OCI-LY3 (cell line): ENCODE measurements at regions not wholly inside any gene's neighbourhood (a gene's known extent, or its start where the extent isn't known, plus 50 kb on each side); places are given as distances from the start of the nearest gene placed in this dataset.

Experiments
- H2AFZ ChIP-seq: fragments of 200-600, 300-600 bp; shearing (Covaris generic); 2 replicates; pipeline ENCODE4 v1.6.0; 2014; ENCODE audit warnings: antibody characterized with exemption, low read depth, low read length
- H3K27ac ChIP-seq: fragments of 200-600, 300-600 bp; sonication (generic); 2 replicates; pipeline ENCODE4 v1.5.1; 2014; ENCODE audit warnings: mild to moderate bottlenecking, low read length, moderate library complexity, mixed read lengths
- H3K27me3 ChIP-seq: fragments of 200-600, 300-600 bp; sonication (generic); 2 replicates; pipeline ENCODE4 v1.6.1; 2014; ENCODE audit warnings: low read depth, low read length, mixed read lengths
- H3K36me3 ChIP-seq: fragments of 200-600, 300-600 bp; sonication (generic); replicated peaks from 2 replicates; pipeline ENCODE3; 2014; ENCODE audit warnings: low read depth, low read length, mixed read lengths
- H3K4me1 ChIP-seq: fragments of 300-600, 200-600 bp; sonication (generic); 2 replicates; pipeline ENCODE4 v1.6.1; 2014; ENCODE audit warnings: low read length, mixed read lengths
- H3K4me2 ChIP-seq: fragments of 200-600, 300-600 bp; sonication (generic); 2 replicates; pipeline ENCODE4 v1.6.1; 2014; ENCODE audit warnings: low read length, mixed read lengths
- H3K4me3 ChIP-seq: fragments of 300-600, 200-600 bp; sonication (generic); 2 replicates; pipeline ENCODE4 v1.5.1; 2014; ENCODE audit warnings: antibody characterized with exemption, mild to moderate bottlenecking, low read length, moderate library complexity
- H3K79me2 ChIP-seq: fragments of 300-600, 200-600 bp; shearing (Covaris generic); 2 replicates; pipeline ENCODE4 v1.6.1; 2014; ENCODE audit warnings: mild to moderate bottlenecking, low read length, mixed read lengths
- H3K9ac ChIP-seq: fragments of 300-600, 200-600 bp; shearing (Covaris generic); 2 replicates; pipeline ENCODE4 v1.6.0; 2014; ENCODE audit warnings: mild to moderate bottlenecking, low read length, moderate library complexity
- H3K9me3 ChIP-seq: fragments of 200-600, 300-600 bp; shearing (Covaris generic); 2 replicates; pipeline ENCODE4 v1.6.1; 2014; ENCODE audit warnings: low read length, mixed read lengths; ENCODE audit not compliant: insufficient read depth
- H4K20me1 ChIP-seq: fragments of 200-600, 300-600 bp; sonication (generic); 2 replicates; pipeline ENCODE4 v1.6.1; 2016; ENCODE audit warnings: low read length, mixed read lengths; ENCODE audit not compliant: insufficient read depth
- EZH2phosphoT487 ChIP-seq: fragments of 200-600 bp; shearing (Covaris generic); IDR thresholded peaks from 2 replicates; pipeline ENCODE4 v1.6.1; 2018; ENCODE audit warnings: antibody characterized with exemption, mixed run types, low read depth
- TF ChIP-seq, protein P1 (sequence below): fragments of 200-600, 300-600 bp; sonication (generic); IDR thresholded peaks from 2 replicates; pipeline ENCODE4 v1.5.1; 2014; ENCODE audit warnings: antibody characterized with exemption, low read length, low read depth

- no peaks in the 10 kb centered on the region for H3K4me1 ChIP-seq
- no peak overlapping the region for H3K4me3 ChIP-seq
- no peak overlapping the region for H3K4me2 ChIP-seq
- H2AFZ ChIP-seq = no peak overlapping the region
- no peaks in the 10 kb centered on the region for H3K79me2 ChIP-seq
- H3K27ac ChIP-seq = no peak overlapping the region
- no peak overlapping the region for H3K9ac ChIP-seq
- no peaks in the 10 kb centered on the region for H3K36me3 ChIP-seq
- H3K27me3 ChIP-seq = no peaks in the 10 kb centered on the region
- no peaks in the 10 kb centered on the region for H4K20me1 ChIP-seq
- no peaks in the 10 kb centered on the region for H3K9me3 ChIP-seq
- no peak for TF ChIP-seq EZH2phosphoT487
- TF ChIP-seq, protein P1, sequence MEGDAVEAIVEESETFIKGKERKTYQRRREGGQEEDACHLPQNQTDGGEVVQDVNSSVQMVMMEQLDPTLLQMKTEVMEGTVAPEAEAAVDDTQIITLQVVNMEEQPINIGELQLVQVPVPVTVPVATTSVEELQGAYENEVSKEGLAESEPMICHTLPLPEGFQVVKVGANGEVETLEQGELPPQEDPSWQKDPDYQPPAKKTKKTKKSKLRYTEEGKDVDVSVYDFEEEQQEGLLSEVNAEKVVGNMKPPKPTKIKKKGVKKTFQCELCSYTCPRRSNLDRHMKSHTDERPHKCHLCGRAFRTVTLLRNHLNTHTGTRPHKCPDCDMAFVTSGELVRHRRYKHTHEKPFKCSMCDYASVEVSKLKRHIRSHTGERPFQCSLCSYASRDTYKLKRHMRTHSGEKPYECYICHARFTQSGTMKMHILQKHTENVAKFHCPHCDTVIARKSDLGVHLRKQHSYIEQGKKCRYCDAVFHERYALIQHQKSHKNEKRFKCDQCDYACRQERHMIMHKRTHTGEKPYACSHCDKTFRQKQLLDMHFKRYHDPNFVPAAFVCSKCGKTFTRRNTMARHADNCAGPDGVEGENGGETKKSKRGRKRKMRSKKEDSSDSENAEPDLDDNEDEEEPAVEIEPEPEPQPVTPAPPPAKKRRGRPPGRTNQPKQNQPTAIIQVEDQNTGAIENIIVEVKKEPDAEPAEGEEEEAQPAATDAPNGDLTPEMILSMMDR = no peak
Measured at GRCh38 chr14:97104029-97104428, 306.8 kb downstream of the VRK1 start.

DNA sequence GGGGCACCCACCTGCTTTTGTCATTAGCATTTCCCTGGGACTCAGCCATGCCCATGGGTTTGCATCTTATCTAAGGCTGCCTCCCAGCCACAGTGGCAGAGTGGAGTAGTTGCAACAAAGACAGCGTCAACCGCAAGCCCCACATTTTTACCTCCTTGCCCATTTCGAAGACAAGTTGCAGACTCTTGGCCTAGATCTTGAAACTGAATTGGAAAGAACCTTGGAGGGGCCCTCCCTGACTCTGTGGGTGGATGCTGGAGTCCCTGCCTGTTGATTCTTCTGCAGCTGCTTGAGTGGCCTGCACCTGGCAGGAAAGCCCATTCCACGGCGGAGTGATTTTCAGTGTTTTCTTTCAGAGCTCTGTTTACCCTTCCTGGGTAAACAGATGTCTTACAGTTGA is 309.0 kb downstream of the VRK1 start:
- no peaks in the 10 kb centered on the region for H4K20me1 ChIP-seq
- H3K4me2 ChIP-seq = no peak overlapping the region
- TF ChIP-seq, protein P1 = no peak
- TF ChIP-seq EZH2phosphoT487 = no peak
- H2AFZ ChIP-seq = no peak overlapping the region
- no peaks in the 10 kb centered on the region for H3K9me3 ChIP-seq
- no peaks in the 10 kb centered on the region; the same call in 1 of the 2 replicates for H3K27me3 ChIP-seq
- H3K79me2 ChIP-seq = no peaks in the 10 kb centered on the region
- no peak overlapping the region for H3K9ac ChIP-seq
- H3K27ac ChIP-seq = no peak overlapping the region
- H3K4me1 ChIP-seq = no peaks in the 10 kb centered on the region
- no peak overlapping the region for H3K4me3 ChIP-seq
- no peaks in the 10 kb centered on the region for H3K36me3 ChIP-seq

DNA sequence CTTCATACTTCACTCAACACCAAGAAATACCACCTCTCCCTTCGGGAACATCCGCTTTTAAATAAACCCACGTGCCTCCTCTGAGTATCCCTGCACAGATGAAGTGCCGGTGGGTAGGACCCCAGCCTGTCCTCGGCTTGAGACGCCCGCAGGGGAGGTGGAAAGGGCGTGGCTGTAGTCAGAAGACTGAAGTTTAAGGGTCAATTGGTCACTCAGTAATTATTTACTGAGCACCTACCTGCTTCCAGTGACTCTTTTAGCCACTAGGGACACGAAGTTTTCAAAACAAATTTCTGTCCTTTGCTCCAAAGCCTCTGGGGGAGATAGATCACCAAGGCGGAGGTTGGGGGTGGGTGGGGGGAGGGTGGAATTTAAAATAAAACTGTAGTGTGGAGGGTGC is 309.4 kb downstream of the VRK1 start:
- no peaks in the 10 kb centered on the region for H3K4me1 ChIP-seq
- H2AFZ ChIP-seq = no peak overlapping the region
- no peak overlapping the region for H3K4me2 ChIP-seq
- no peak overlapping the region for H3K27ac ChIP-seq
- H4K20me1 ChIP-seq = no peaks in the 10 kb centered on the region
- no peak overlapping the region for H3K4me3 ChIP-seq
- TF ChIP-seq EZH2phosphoT487 = no peak
- TF ChIP-seq, protein P1 = no peak
- no peaks in the 10 kb centered on the region; the same call in 1 of the 2 replicates for H3K27me3 ChIP-seq
- no peaks in the 10 kb centered on the region for H3K9me3 ChIP-seq
- H3K79me2 ChIP-seq = no peaks in the 10 kb centered on the region
- H3K9ac ChIP-seq = no peak overlapping the region
- no peaks in the 10 kb centered on the region for H3K36me3 ChIP-seq

- no peak overlapping the region for H3K4me3 ChIP-seq
- H3K4me2 ChIP-seq = no peak overlapping the region
- H3K9ac ChIP-seq = no peak overlapping the region
- no peaks in the 10 kb centered on the region; the same call in 1 of the 2 replicates for H3K27me3 ChIP-seq
- H4K20me1 ChIP-seq = no peaks in the 10 kb centered on the region
- no peaks in the 10 kb centered on the region for H3K79me2 ChIP-seq
- no peak overlapping the region for H2AFZ ChIP-seq
- no peak overlapping the region for H3K27ac ChIP-seq
- no peaks in the 10 kb centered on the region for H3K4me1 ChIP-seq
- H3K9me3 ChIP-seq = no peaks in the 10 kb centered on the region
- H3K36me3 ChIP-seq = no peaks in the 10 kb centered on the region
- TF ChIP-seq EZH2phosphoT487 = no peak
- TF ChIP-seq, protein P1 = no peak
Measured at GRCh38 chr14:97107080-97107479, 309.9 kb downstream of the VRK1 start.
